ENCODE measurements at regions not wholly inside any gene's neighbourhood (a gene's known extent, or its start where the extent isn't known, plus 50 kb on each side); places are given as distances from the start of the nearest gene placed in this dataset.

DNA sequence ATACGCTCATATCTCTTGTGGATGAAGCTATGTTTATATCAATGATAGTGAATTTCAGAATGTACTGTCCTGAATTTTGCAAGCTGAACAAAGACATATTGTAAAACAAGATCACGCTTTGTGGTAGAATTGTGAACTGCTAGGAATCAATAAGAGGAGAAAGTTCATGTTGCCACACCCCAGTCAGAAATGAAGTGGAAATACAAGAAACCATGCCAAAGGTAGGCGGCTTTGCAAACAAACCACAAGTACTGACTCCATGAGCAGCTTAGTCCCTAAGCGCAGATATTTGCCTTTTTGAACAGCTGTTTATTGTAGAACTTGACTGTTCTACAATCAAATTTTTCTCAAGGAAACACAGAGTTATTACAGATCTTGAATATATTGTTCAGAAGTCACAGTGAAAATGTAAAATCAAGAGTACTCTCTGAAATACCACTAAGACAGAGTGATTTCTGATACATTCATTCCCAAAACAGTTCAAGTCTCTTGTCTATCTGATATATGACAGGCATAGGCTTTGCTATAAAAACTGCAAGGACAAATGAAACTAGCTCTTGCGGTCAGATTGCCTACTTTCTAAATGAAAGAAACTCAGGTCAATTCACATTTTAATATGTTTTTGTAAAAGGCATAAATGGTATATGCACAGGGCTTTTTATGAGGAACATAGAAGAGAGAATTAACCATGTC, 120.9 kb upstream of the CDH19 start:
- DNase-seq = no peak

- DNase-seq = no peak
These were observed 118.8 kb upstream of the CDH19 start for GRCh38 chr18:66722671-66723070.

DNA sequence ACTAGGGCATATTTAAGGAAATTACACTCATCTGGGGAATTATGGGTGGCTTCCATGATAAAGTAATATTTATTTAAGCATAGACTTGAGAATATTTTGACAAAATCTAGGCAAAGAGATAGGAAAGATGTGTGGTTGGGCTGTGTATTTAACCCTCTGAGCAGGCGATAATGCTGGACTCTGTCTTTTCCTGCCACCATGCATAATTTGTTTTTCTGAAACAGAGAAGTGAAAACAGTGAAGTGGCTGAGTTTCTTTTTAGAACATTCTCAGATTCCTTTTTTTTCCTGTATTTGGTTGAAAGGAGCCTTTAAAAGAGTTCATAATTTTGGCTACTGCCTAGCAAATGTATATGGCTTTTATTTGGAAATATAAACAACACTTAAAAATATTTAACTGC, 104.8 kb upstream of the CDH19 start:
- DNase-seq = no peak

DNA sequence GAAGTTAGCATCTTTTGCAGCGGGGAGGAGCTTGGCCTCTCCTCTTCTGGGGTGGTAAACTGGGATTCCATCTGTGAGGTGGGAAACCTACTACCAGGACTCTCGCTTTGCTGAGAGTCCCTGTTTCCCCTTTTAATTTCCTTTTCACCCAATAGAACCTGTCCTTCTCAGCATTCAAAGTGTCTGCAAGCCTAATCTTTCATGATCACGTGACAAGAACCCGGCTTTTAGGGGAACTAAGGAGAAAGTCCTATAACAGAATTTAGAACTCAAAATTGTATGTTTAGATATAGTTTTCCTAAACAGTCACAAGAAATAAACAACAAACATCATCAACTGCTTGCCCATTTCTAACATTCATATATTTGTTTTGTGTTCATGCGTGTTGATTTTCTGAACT, 103.6 kb upstream of the CDH19 start:
- no peak for DNase-seq

- DNase-seq = no peak
These were observed 91.4 kb upstream of the CDH19 start for GRCh38 chr18:66695281-66695680.

DNA sequence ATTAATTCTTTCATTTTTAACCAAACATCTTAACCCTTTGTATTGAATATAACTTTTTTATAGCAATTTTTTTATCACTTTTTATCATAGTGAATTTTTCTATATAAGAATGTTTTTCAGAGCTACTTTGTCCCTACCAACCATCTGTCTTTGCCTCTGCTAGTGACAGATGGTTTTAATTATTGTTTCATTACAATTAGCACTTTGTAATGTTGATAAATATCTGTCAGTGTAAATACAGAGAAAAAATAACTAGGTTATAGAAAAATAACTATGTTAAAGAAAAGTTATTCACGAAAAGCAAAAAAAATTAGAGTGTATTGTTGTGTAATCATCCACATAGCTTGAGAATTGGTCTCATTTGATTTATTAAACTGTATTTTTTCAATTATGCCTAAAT, 91.0 kb upstream of the CDH19 start:
- DNase-seq = no peak

DNA sequence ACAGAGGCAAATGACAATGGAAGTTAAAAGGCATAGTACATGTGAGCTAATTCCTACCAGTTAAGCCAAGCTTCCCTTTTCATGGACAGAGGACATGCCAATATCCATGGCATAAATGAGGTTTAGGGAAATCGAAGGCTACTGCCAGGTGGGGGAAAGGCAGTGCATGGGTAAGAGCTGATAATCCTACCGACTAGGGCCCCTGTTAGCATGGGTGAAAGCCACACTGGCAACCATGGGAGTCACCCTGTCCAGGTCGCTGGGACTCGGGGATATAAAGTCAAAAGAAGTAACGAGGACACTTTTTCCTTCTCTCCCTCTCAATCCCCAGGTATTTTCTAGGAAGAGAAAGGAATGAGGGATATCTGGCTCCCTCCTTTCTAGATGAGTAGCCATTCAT, 83.7 kb upstream of the CDH19 start:
- DNase-seq = no peak

DNA sequence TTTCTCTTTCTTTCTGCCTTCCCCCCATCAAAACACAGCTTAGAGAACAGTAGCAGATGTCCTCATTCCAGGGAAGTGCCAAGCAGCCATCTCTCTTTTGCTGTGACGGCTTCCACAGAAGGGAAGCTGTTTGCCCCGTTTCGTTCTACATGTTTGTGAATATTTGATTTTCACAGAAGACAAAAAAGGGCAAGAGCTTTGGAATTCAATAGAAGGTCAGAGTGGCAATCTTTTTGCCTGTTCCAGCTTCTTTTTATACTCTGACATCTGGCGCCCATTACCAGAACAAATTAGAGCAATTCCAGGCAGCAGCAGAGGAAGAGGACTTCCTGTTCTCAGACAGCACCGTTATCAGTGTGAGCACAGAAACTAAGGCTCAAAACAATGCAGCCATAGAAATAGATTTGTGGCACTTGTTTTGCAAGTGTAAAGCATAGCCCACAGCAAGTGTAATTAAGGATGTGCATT, 79.0 kb upstream of the CDH19 start:
- DNase-seq = no peak

GRCh38 chr18:66676699-66677098, 72.8 kb upstream of the CDH19 start:
- no peak for DNase-seq

DNA sequence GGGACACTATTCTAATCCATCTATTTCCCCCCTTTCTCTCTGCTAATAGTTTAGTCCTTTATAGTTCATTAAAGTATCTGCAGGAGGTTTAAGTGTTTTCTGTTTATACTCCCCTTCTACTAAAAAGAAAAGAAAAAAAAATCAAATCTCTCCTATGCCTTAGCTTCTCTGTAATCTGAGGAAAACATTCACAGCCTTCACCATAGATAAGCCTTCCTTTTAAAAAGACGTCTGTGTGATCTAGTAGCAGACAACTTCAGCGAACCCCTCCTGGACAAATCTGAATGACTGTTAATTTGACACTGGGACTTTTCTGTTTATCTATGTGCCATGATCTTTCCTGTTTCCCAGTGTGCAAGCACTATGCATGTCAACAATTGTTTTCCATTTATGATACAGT, 70.4 kb upstream of the CDH19 start:
- DNase-seq = no peak

DNA sequence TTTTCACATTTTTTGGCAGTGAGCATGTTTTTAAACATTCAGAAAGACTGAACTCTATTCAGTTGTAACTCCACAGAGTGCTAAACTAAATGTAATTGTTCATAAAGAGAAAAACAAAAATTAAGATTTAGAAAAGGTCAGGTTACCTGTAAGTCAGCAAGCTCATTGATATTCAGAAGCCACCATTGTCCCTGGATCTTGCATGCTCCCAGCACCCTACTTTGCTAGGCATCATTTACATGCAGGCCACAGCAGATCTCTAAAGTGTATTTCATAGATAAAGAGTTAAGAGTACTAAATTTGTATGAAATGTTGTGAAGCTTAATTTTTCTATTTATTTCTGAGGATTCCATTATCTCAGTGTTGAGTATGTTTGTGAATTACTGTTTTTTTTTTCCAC, 64.8 kb upstream of the CDH19 start:
- DNase-seq = no peak

GRCh38 chr18:66662632-66663031, 58.7 kb upstream of the CDH19 start:
- DNase-seq = no peak

DNA sequence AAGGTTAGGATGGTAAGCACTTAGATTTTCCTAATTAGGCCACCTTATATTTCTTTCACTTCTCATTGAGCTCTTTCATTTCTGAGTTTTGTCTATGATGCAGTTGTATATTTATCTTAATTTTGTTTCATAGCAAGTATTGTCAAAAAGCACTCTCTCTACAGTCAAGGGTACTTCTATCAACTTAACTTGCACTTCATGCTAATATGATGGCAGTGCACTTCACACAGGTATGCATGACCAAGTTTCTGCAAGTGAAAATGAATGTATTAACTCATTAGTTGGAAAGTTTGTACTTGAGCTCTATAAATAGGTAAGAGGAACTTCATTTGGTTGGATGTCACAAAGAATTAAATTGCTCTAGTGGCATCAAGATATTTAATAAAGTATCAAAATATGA, 51.5 kb upstream of the CDH19 start:
- DNase-seq = no peak

All from EL (cell line).